Heart left ventricle (tissue), 16 donors: ENCODE measurements at regions not wholly inside any gene's neighbourhood (a gene's known extent, or its start where the extent isn't known, plus 50 kb on each side); places are given as distances from the start of the nearest gene placed in this dataset.
A peak's percentile ranks its signal among the peaks of the same experiment; 100 is the strongest.

Source experiments
- ATAC-seq, 4 donors: fragments of 200-7000 bp; cut with Tn5 transposase; one replicate each; pipeline ENCODE4 v1.9.1; 2020 to 2022; ENCODE audit warnings: moderate library complexity in 4 of 4, mild to moderate bottlenecking in 3 of 4, moderate number of reproducible peaks in 1 of 4
- DNase-seq, 5 donors: peaks; one replicate each; pipeline ENCODE4 v3.0.0-alpha.2; 2020
- H3K27ac ChIP-seq, 12 donors: fragments of 200-600 bp; sonication (generic) in 4 of 12; one replicate each; pipeline versions ENCODE4 v1.5.0 to v1.8.0; 2016 to 2022; ENCODE audit warnings: mild to moderate bottlenecking in 2 of 12
- H3K27me3 ChIP-seq, 9 donors: fragments of 200-600 bp; sonication (generic) in 2 of 9; one replicate each; pipeline versions ENCODE4 v1.5.1 to v1.8.0; 2016 to 2022; ENCODE audit warnings: mild to moderate bottlenecking in 3 of 9
- H3K36me3 ChIP-seq, 9 donors: fragments of 200-600 bp; sonication (generic) in 2 of 9; one replicate each; pipeline versions ENCODE4 v1.5.0 to v1.8.0; 2018 to 2022; ENCODE audit warnings: mild to moderate bottlenecking in 2 of 9
- H3K4me1 ChIP-seq, 12 donors: fragments of 200-600 bp; sonication (generic) in 4 of 12; one replicate each; pipeline versions ENCODE4 v1.5.0 to v1.8.0; 2016 to 2022; ENCODE audit warnings: mild to moderate bottlenecking in 3 of 12
- H3K4me3 ChIP-seq, 12 donors: fragments of 200-600 bp; sonication (generic) in 4 of 12; one replicate each; pipeline versions ENCODE4 v1.5.0 to v1.8.0; 2017 to 2022; ENCODE audit warnings: mild to moderate bottlenecking in 9 of 12, moderate library complexity in 4 of 12
- H3K9me3 ChIP-seq, 12 donors: fragments of 200-600 bp; sonication (generic) in 4 of 12; one replicate each; pipeline versions ENCODE4 v1.5.0 to v1.8.0; 2016 to 2022; ENCODE audit warnings: mild to moderate bottlenecking in 1 of 12
- POLR2A ChIP-seq, 2 donors: fragments of 450-650 bp; IDR thresholded peaks; one replicate each; pipeline ENCODE4 v1.6.1; 2017; ENCODE audit warnings: antibody characterized with exemption in 2 of 2, mild to moderate bottlenecking in 2 of 2, moderate library complexity in 2 of 2
- WGBS, 4 donors: extraction: QIAGEN DNeasy Blood & Tissue Kit in 2 of 4; methylation state at CpG; one replicate each; pipeline versions ENCODE4 v1.1.5 to v1.1.7; 2013 to 2018; 5-methylcytosine and 5-hydroxymethylcytosine counted together
- intact Hi-C, 10 donors: fragments of 100-400 bp; cut with DNase I; formaldehyde crosslinking; loops; one replicate each; pipeline versions ENCODE4 v1.11.1 to v1.14.2; 2022
- TF ChIP-seq, protein P1 (sequence below), 12 donors: fragments of 200-600 bp; sonication (generic) in 4 of 12; IDR thresholded peaks; one replicate each; pipeline versions ENCODE4 v1.5.0 to v1.8.0; 2018 to 2022; ENCODE audit warnings: antibody characterized with exemption in 12 of 12, mild to moderate bottlenecking in 5 of 12
- donor health status: ischemic (EF 13 %, LVEDD 7.1; RV severe dilation, severe dysfunction).
- donor health status: healthy with polysubstance abuse.
- donor health status: DM: no; HTN: yes; CAD: no.
- donor health status: DM: no; HTN: no; CAD: no.
- donor health status: ischemic (EF 25% LVEDD 6.9; RV normal size, moderate dysfunction).
- donor health status: ischemic (EF 25% LVEDD 5.7; RV mildly dilated, moderate dysfunction).
- donor health status: healthy.
- donor health status: DM: yes; HTN: yes; CAD: no.
- donor health status: ischemic (EF 35%, LVEDD 5.7; RV mildly dilated, moderate dysfunction).
- donor health status: nonischemic (EF 11% LVEDD 7.7; RV severe dilation, severe dysfunction).
- donor health status: DM: yes; HTN: yes; CAD: no.
- donor health status: PGD.
- donor health status: ischemic (EF 29% LVEDD 5.4; RV normal size, mild dysfunction).
- donor health status: nonischemic (EF 23%, LVEDD 6.1; RV moderate dilation, normal function).

DNA sequence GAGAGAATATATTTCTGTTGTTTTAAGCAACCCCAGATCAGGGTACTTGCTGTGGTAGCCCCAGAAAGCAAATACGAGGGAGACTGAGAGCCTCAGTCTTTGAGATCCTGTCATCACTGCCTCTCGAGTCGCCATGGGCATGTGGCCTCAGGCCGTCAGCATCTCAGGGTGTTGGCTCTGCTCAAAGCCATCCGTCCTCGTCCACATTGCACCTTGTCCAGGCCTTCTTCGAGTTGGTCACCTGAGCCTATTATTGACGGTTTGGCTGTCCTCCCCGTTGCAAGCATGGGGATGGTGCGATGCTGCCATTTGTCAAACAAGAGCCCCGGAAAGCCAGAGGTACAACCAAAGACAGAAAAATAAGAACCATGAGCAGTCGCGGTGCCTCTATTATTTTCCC is 136.9 kb downstream of the IRF8 start:
- ATAC-seq (no peak), DNase-seq (no peak)
- Histone ChIP-seq H3K27ac (no peak overlapping the region), H3K27me3 (peaks cover 0 to 16% (median 4%) of the 10 kb centered on the region in 9 donors), H3K4me1 (peaks cover 0 to 15% (median 1%) of the 10 kb centered on the region in 12 donors), H3K9me3 (no peaks in the 10 kb centered on the region), H3K36me3 (no peaks in the 10 kb centered on the region), H3K4me3 (no peak overlapping the region)
- TF ChIP-seq, protein P1, sequence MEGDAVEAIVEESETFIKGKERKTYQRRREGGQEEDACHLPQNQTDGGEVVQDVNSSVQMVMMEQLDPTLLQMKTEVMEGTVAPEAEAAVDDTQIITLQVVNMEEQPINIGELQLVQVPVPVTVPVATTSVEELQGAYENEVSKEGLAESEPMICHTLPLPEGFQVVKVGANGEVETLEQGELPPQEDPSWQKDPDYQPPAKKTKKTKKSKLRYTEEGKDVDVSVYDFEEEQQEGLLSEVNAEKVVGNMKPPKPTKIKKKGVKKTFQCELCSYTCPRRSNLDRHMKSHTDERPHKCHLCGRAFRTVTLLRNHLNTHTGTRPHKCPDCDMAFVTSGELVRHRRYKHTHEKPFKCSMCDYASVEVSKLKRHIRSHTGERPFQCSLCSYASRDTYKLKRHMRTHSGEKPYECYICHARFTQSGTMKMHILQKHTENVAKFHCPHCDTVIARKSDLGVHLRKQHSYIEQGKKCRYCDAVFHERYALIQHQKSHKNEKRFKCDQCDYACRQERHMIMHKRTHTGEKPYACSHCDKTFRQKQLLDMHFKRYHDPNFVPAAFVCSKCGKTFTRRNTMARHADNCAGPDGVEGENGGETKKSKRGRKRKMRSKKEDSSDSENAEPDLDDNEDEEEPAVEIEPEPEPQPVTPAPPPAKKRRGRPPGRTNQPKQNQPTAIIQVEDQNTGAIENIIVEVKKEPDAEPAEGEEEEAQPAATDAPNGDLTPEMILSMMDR (IDR thresholded peaks at IDR 0.05): no peak
- TF ChIP-seq POLR2A (IDR thresholded peaks at IDR 0.05): no peak
- intact Hi-C loops: no loop called here
- 87 to 93% (median 88%) methylated on average over 13 of the region's 13 CpGs for WGBS, 4 donors

DNA sequence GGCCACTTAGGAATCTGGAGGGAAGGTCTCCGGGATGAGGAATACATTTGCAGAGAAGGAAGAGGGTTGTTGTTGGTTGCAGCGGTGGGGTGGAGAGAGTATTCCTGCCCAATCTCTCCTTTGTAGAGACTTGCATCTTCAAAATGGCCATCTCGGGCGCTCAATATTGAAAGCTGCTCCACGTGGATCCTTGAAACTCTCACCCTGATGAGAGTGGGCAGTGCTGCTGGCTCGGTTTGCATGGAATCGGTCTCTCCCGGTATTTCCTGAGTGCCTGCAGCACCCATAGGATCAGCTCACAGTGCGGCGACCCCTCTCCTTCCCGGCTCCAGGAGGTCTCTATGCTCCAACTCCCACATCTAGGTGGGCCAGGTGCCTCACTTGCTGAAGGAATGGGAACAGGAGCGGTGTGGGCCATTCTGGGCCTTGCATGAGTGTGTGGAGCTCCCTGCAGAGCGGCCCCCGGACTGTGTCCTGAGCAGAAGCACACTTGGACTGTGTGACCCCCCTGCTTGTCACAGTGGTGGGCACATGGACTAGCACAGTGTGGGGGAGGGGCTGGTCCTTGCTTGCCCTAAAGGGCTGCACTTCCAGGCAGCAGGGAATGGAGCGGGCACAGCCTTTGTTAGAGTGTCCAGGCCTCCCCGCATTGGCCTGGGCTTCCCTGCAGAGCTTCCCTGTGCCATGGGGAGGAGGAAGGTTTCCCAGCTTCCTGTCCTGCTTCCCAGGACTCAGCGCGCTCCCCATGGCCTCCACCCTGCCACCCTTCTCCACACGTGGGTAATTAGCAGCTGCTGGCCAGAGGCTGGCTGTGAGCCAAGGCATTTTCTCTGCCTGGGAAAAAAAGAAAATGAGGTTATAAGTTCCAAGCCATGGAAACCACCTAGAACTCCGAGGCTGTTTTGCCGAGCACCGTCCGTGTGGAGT is 139.3 kb downstream of the IRF8 start:
- intact Hi-C loops: no loop called here
- ATAC-seq (peak in 1 of 4 donors; percentile 25), DNase-seq (no peak)
- no peak overlapping the region for H3K4me3 ChIP-seq
- 68 to 80% (median 77%) methylated on average over 22 to 23 of the region's 23 CpGs for WGBS, 4 donors
- peaks cover 0 to 9% (median 0%) of the 10 kb centered on the region in 12 donors for H3K4me1 ChIP-seq
- no peak overlapping the region for H3K27ac ChIP-seq
- H3K36me3 ChIP-seq: no peaks in the 10 kb centered on the region
- H3K27me3 ChIP-seq: peaks cover 0 to 28% (median 10%) of the 10 kb centered on the region in 9 donors
- TF ChIP-seq POLR2A (IDR thresholded peaks at IDR 0.05): no peak
- TF ChIP-seq, protein P1 (IDR thresholded peaks at IDR 0.05): no peak
- no peaks in the 10 kb centered on the region for H3K9me3 ChIP-seq

DNA sequence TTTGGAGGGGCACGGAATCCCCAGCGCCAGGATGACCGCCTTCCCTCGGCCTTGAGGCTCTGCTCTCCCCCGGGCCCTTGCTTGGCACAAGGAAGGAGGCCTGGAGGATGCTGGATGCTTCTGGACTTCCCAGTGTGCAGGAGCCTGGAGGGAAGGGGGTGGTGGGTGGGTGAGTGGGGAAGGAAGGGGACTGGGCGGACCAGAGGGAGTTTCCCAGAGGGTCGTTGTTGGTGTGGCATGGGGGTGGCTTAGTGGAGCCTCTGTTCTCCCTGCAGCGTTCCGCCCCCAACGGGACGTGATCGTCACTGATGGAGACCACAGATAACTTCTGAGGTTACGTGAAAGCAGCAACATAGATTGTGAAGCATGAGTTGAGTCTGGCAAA is 140.0 kb downstream of the IRF8 start:
- TF ChIP-seq, protein P1 (IDR thresholded peaks at IDR 0.05): no peak
- no peak for TF ChIP-seq POLR2A (IDR thresholded peaks at IDR 0.05)
- Histone ChIP-seq H3K4me1 (peaks cover 0 to 6% (median 0%) of the 10 kb centered on the region in 12 donors), H3K27ac (no peak overlapping the region), H3K9me3 (no peaks in the 10 kb centered on the region), H3K27me3 (peaks cover 0 to 32% (median 10%) of the 10 kb centered on the region in 9 donors), H3K36me3 (no peaks in the 10 kb centered on the region), H3K4me3 (no peak overlapping the region)
- no peak for DNase-seq
- no peak for ATAC-seq
- 44 to 59% (median 51%) methylated on average over 8 to 13 of the region's 13 CpGs for WGBS, 4 donors
- intact Hi-C loops: no loop called here

DNA sequence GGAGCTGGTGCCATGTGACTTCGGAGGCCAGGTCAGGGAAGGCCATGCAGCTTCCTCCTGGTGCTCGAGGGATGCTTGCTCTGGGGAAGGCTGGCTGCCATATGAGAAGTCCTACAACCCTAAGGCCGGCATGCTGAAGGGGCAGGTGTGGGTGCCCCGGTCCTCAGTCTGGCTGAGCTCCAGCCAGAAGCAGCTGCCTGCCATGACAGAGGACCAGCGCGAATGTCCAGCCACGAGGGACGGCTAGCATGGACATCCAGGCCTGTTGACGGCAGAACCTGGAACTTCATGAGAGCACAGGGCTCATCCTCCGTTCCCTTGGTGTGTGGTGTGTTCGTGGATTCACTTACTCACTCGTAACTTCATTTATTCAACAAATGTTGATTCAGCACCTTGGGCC is 140.6 kb downstream of the IRF8 start:
- H3K9me3 ChIP-seq: no peaks in the 10 kb centered on the region
- no peak for ATAC-seq

More for the DNA sequence above, 140.6 kb downstream of the IRF8 start:
- intact Hi-C loops: no loop called here
- no peak overlapping the region for H3K27ac ChIP-seq
- H3K27me3 ChIP-seq: peaks cover 0 to 39% (median 10%) of the 10 kb centered on the region in 9 donors
- H3K4me3 ChIP-seq: no peak overlapping the region
- TF ChIP-seq POLR2A (IDR thresholded peaks at IDR 0.05): no peak
- TF ChIP-seq, protein P1 (IDR thresholded peaks at IDR 0.05): no peak
- DNase-seq: no peak
- 78 to 83% (median 81%) methylated on average over 11 to 12 of the region's 12 CpGs for WGBS, 4 donors
- no peaks in the 10 kb centered on the region for H3K36me3 ChIP-seq
- H3K4me1 ChIP-seq: peaks cover 0 to 6% (median 0%) of the 10 kb centered on the region in 12 donors
